Osteocyte (in vitro differentiated cells): ENCODE measurements at regions not wholly inside any gene's neighbourhood (a gene's known extent, or its start where the extent isn't known, plus 50 kb on each side); places are given as distances from the start of the nearest gene placed in this dataset.

ENCODE experiments used
- DNase-seq: peaks from one replicate; pipeline ENCODE4 v3.0.0; 2021; ENCODE audit warnings: mixed read lengths; ENCODE audit not compliant: unreplicated experiment; ENCODE audit errors: extremely low spot score
- H3K27ac Mint-ChIP-seq: one replicate; pipeline ENCODE4 v1.8.0; 2021; ENCODE audit warnings: mild to moderate bottlenecking, mixed read lengths; ENCODE audit not compliant: unreplicated experiment
- H3K27me3 Mint-ChIP-seq: one replicate; pipeline ENCODE4 v1.8.0; 2021; ENCODE audit warnings: mixed read lengths; ENCODE audit not compliant: unreplicated experiment
- H3K36me3 Mint-ChIP-seq: one replicate; pipeline ENCODE4 v1.8.0; 2021; ENCODE audit warnings: mixed read lengths; ENCODE audit not compliant: unreplicated experiment
- H3K4me1 Mint-ChIP-seq: one replicate; pipeline ENCODE4 v1.8.0; 2021; ENCODE audit warnings: mixed read lengths; ENCODE audit not compliant: unreplicated experiment
- H3K4me3 Mint-ChIP-seq: one replicate; pipeline ENCODE4 v1.8.0; 2021; ENCODE audit warnings: mild to moderate bottlenecking, moderate library complexity, mixed read lengths; ENCODE audit not compliant: unreplicated experiment
- H3K9me3 Mint-ChIP-seq: one replicate; pipeline ENCODE4 v1.8.0; 2021; ENCODE audit warnings: mixed read lengths; ENCODE audit not compliant: unreplicated experiment
- CTCF ChIP-seq: fragments of 200-600 bp; sonication (generic); IDR thresholded peaks from 2 replicates; pipeline ENCODE4 v1.5.0; 2021; ENCODE audit warnings: antibody characterized with exemption, mild to moderate bottlenecking, moderate library complexity

- DNase-seq = no peak
- Mint-ChIP-seq H3K4me1 (no peaks in the 10 kb centered on the region), H3K36me3 (no peaks in the 10 kb centered on the region), H3K27ac (no peak overlapping the region), H3K27me3 (no peaks in the 10 kb centered on the region), H3K9me3 (peaks cover 5% of the 10 kb centered on the region), H3K4me3 (no peak overlapping the region)
- no peak for TF ChIP-seq CTCF
Observed at GRCh38 chr5:125207856-125208255, 461.4 kb upstream of the ZNF608 start.

GRCh38 chr5:125209650-125210049 is 463.2 kb upstream of the ZNF608 start:
- H3K9me3 Mint-ChIP-seq = no peaks in the 10 kb centered on the region
- no peaks in the 10 kb centered on the region for H3K36me3 Mint-ChIP-seq
- DNase-seq = no peak
- no peaks in the 10 kb centered on the region for H3K27me3 Mint-ChIP-seq
- no peak overlapping the region for H3K4me3 Mint-ChIP-seq
- H3K27ac Mint-ChIP-seq = no peak overlapping the region
- H3K4me1 Mint-ChIP-seq = no peaks in the 10 kb centered on the region
- no peak for TF ChIP-seq CTCF

- DNase-seq = no peak
- Mint-ChIP-seq H3K36me3 (no peaks in the 10 kb centered on the region), H3K9me3 (no peaks in the 10 kb centered on the region), H3K27me3 (no peaks in the 10 kb centered on the region), H3K27ac (no peak overlapping the region), H3K4me3 (no peak overlapping the region), H3K4me1 (no peaks in the 10 kb centered on the region)
- TF ChIP-seq CTCF = no peak
Observed at GRCh38 chr5:125210242-125210947, 464.0 kb upstream of the ZNF608 start.

GRCh38 chr5:125214080-125214479 is 467.6 kb upstream of the ZNF608 start:
- H3K4me3 Mint-ChIP-seq = no peak overlapping the region
- H3K27me3 Mint-ChIP-seq = no peaks in the 10 kb centered on the region
- H3K27ac Mint-ChIP-seq = no peak overlapping the region
- H3K4me1 Mint-ChIP-seq = no peaks in the 10 kb centered on the region
- no peak for DNase-seq
- H3K9me3 Mint-ChIP-seq = peaks cover 4% of the 10 kb centered on the region
- H3K36me3 Mint-ChIP-seq = peaks cover 1% of the 10 kb centered on the region
- TF ChIP-seq CTCF = no peak

GRCh38 chr5:125215593-125215992 is 469.2 kb upstream of the ZNF608 start:
- no peaks in the 10 kb centered on the region for H3K4me1 Mint-ChIP-seq
- H3K4me3 Mint-ChIP-seq = no peak overlapping the region
- peaks cover 8% of the 10 kb centered on the region for H3K9me3 Mint-ChIP-seq
- H3K27me3 Mint-ChIP-seq = no peaks in the 10 kb centered on the region
- H3K36me3 Mint-ChIP-seq = peaks cover 1% of the 10 kb centered on the region
- no peak for DNase-seq
- no peak overlapping the region for H3K27ac Mint-ChIP-seq
- no peak for TF ChIP-seq CTCF
